ENCODE measurements at regions not wholly inside any gene's neighbourhood (a gene's known extent, or its start where the extent isn't known, plus 50 kb on each side); places are given as distances from the start of the nearest gene placed in this dataset.

DNA sequence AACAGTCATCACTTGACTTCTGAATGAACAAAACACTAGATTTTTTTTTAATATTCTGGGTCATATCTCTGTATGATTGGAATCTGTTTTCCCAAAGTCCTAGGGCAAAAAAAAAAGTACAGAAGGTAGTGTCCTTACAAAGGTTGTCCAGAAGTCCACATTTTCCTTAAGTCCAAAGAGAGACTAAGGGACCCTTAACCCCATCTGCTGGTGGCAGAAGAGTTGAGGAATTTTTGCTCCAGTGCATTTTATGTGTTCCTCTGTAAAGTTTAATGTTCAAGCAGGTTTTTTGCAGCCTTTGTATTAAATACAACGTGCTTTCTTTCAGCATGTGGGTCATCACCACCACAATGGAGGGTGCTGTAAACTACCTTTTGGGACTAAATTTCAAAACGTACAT, 215.9 kb downstream of the SP3 start:
- no peaks in the 10 kb centered on the region for H3K27me3 ChIP-seq (ENCODE audit: insufficient read depth, insufficient read length)
- H3K36me3 ChIP-seq (ENCODE audit: insufficient read depth, insufficient read length, low read length), result no peaks in the 10 kb centered on the region
- no peak overlapping the region for H3K9ac ChIP-seq (ENCODE audit: insufficient read length, low read depth)
- no peaks in the 10 kb centered on the region for H3K9me3 ChIP-seq (ENCODE audit: insufficient read depth, low read length)
- TF ChIP-seq ZNF274 (IDR thresholded peaks at IDR 0.05; ENCODE audit: low read depth, low read length), result no peak
- DNase-seq (ENCODE audit: low read depth, low spot score), result no peak
- H3K4me3 ChIP-seq (ENCODE audit: insufficient read length, low read depth), result no peak overlapping the region
- peaks cover 6% of the 10 kb centered on the region for H3K4me1 ChIP-seq (ENCODE audit: insufficient read depth, insufficient read length)

DNA sequence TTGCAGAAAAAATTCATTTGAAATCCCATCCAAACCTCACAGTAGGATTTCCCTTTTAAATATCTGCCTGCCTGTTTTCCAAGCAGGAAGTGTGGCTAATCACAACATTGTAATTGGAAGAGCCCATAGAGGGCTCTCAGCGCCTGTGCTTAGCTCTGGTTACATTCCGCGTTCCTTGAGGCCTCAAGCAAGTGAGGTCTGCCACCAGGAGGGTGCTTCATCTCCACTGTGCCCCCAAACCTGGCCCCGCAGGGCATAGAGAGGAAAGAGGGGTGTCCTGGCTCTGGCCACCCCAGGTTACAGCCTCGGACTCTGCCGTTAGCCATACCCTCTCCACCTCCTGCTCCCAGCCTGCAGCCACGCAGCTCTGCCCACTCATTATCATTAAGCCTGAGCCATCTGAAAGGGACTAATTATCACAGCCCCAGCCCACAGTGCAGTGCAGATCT, 214.8 kb downstream of the SP3 start:
- peak overlapping the region; percentile 46 for H3K9ac ChIP-seq (ENCODE audit: insufficient read length, low read depth)
- H3K36me3 ChIP-seq (ENCODE audit: insufficient read depth, insufficient read length, low read length), result no peaks in the 10 kb centered on the region
- H3K4me3 ChIP-seq (ENCODE audit: insufficient read length, low read depth), result no peak overlapping the region
- no peaks in the 10 kb centered on the region for H3K9me3 ChIP-seq (ENCODE audit: insufficient read depth, low read length)
- peaks cover 8% of the 10 kb centered on the region for H3K4me1 ChIP-seq (ENCODE audit: insufficient read depth, insufficient read length)
- TF ChIP-seq ZNF274 (IDR thresholded peaks at IDR 0.05; ENCODE audit: low read depth, low read length), result no peak
- no peak for TF ChIP-seq SUZ12 (IDR thresholded peaks at IDR 0.05; ENCODE audit: extremely low read depth, insufficient read depth, insufficient read length)
- no peak for TF ChIP-seq YY1 (IDR thresholded peaks at IDR 0.05; ENCODE audit: insufficient read depth, insufficient read length)
- no peaks in the 10 kb centered on the region for H3K27me3 ChIP-seq (ENCODE audit: insufficient read depth, insufficient read length)
- DNase-seq (ENCODE audit: low read depth, low spot score), result no peak

DNA sequence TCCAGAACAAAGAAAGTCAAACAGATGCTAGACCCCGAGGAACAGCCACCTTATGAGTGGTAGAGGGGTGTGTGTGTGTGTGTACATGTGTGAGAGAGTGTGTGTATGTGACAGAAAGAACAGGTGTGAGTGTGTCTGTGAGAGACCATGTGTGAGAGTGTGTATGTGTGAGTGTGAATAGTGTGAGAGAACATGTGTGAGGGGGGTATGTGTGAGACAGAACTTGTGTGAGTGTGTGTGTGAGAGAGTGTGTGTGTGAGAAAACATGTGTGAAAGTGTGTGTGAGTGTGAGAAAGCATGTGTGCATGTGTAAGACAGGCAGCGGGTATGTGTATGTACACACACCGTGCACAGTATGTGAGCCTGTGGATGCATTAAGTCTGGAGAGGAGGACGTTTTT, 214.3 kb downstream of the SP3 start:
- no peak for DNase-seq (ENCODE audit: low read depth, low spot score)
- Histone ChIP-seq H3K4me1 (ENCODE audit: insufficient read depth, insufficient read length) (peaks cover 8% of the 10 kb centered on the region), H3K27me3 (ENCODE audit: insufficient read depth, insufficient read length) (no peaks in the 10 kb centered on the region), H3K9ac (ENCODE audit: insufficient read length, low read depth) (peak overlapping the region; percentile 46), H3K36me3 (ENCODE audit: insufficient read depth, insufficient read length, low read length) (no peaks in the 10 kb centered on the region), H3K9me3 (ENCODE audit: insufficient read depth, low read length) (no peaks in the 10 kb centered on the region), H3K4me3 (ENCODE audit: insufficient read length, low read depth) (no peak overlapping the region)
- no peak for TF ChIP-seq SUZ12 (IDR thresholded peaks at IDR 0.05; ENCODE audit: extremely low read depth, insufficient read depth, insufficient read length)
- no peak for TF ChIP-seq ZNF274 (IDR thresholded peaks at IDR 0.05; ENCODE audit: low read depth, low read length)
- no peak for TF ChIP-seq YY1 (IDR thresholded peaks at IDR 0.05; ENCODE audit: insufficient read depth, insufficient read length)

DNA sequence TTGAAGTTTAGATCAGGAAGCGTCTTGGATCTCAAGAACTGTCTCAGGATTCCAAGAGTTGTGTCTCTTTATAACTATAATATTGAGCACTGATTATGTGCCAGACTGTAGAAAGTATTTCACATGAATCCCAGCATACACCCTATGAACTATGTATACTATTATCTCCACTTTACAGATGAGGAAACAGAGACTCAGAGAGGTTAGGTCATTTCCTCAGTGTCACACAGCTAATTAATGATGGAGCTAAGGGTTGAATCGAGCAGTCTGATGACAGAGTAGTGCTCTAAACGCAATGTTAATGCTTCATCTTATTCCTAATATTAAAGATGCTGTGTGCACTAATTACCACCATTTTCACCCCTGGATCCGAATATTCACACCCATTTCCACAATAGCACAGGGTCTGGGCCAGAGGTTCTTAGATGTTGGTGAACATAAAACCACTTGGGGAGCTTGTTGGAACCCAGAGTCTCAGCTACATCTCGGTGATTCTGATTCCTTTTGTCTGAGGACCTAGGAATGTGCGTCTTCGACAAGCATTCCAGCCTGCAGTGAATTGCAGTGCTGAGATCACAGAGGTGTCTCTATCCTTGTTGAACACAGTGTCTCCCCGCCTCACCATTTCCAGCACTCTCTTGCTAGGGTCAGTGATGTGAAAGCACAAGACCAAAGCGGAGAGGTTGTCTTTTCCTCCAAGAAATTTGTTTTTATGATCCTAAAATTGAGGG, 213.8 kb downstream of the SP3 start:
- TF ChIP-seq SUZ12 (IDR thresholded peaks at IDR 0.05; ENCODE audit: extremely low read depth, insufficient read depth, insufficient read length) (no peak), YY1 (IDR thresholded peaks at IDR 0.05; ENCODE audit: insufficient read depth, insufficient read length) (no peak), ZNF274 (IDR thresholded peaks at IDR 0.05; ENCODE audit: low read depth, low read length) (no peak)

DNA sequence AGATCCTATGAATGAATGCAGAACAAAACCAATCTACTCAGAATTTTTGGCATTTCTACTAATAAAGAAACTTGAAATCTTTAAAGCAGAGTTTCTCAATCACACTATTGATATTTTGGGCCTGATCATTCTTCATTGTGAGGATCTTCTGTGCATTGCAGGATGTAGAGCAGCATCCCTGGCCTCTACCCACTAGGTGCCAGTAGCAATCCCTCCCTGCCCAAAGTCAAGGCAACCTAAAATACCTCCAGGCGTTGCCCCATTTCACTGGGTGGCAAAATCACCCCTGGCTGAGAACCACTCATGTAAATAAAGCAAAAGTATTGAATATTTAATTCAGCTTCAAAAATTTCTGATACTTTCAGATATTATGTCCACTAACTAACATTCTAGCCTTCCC, 213.0 kb downstream of the SP3 start:
- Histone ChIP-seq H3K4me1 (ENCODE audit: insufficient read depth, insufficient read length) (peaks cover 8% of the 10 kb centered on the region), H3K36me3 (ENCODE audit: insufficient read depth, insufficient read length, low read length) (no peaks in the 10 kb centered on the region), H3K27me3 (ENCODE audit: insufficient read depth, insufficient read length) (no peaks in the 10 kb centered on the region), H3K9ac (ENCODE audit: insufficient read length, low read depth) (no peak overlapping the region), H3K9me3 (ENCODE audit: insufficient read depth, low read length) (no peaks in the 10 kb centered on the region), H3K4me3 (ENCODE audit: insufficient read length, low read depth) (no peak overlapping the region)
- no peak for DNase-seq (ENCODE audit: low read depth, low spot score)
- no peak for TF ChIP-seq SUZ12 (IDR thresholded peaks at IDR 0.05; ENCODE audit: extremely low read depth, insufficient read depth, insufficient read length)
- no peak for TF ChIP-seq YY1 (IDR thresholded peaks at IDR 0.05; ENCODE audit: insufficient read depth, insufficient read length)
- TF ChIP-seq ZNF274 (IDR thresholded peaks at IDR 0.05; ENCODE audit: low read depth, low read length), result no peak

More for the DNA sequence above, 213.8 kb downstream of the SP3 start:
- no peak overlapping the region for H3K4me3 ChIP-seq (ENCODE audit: insufficient read length, low read depth)
- peaks cover 8% of the 10 kb centered on the region for H3K4me1 ChIP-seq (ENCODE audit: insufficient read depth, insufficient read length)
- no peaks in the 10 kb centered on the region for H3K36me3 ChIP-seq (ENCODE audit: insufficient read depth, insufficient read length, low read length)
- no peaks in the 10 kb centered on the region for H3K9me3 ChIP-seq (ENCODE audit: insufficient read depth, low read length)
- no peak for DNase-seq (ENCODE audit: low read depth, low spot score)
- H3K9ac ChIP-seq (ENCODE audit: insufficient read length, low read depth), result no peak overlapping the region
- no peaks in the 10 kb centered on the region for H3K27me3 ChIP-seq (ENCODE audit: insufficient read depth, insufficient read length)

DNA sequence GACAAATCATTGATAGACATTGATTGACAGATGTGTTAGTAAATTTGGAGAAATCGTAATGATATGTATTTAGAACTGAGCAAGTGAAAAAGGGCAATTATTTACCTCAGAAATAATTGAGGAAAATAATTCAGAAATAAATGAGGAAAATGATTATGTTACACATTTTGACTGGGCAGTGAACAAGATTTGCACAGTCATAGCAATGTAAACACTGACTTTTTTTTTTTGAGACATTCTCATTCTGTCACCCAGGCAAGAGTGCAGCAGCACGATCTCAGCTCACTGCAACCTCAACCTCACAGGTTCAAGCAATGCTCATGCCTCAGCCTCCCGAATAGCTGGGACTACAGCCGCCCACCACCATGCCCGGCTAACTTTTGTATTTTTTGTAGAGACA, 211.7 kb downstream of the SP3 start:
- H3K4me1 ChIP-seq (ENCODE audit: insufficient read depth, insufficient read length), result peaks cover 10% of the 10 kb centered on the region
- no peak overlapping the region for H3K4me3 ChIP-seq (ENCODE audit: insufficient read length, low read depth)
- H3K9ac ChIP-seq (ENCODE audit: insufficient read length, low read depth), result no peak overlapping the region
- H3K9me3 ChIP-seq (ENCODE audit: insufficient read depth, low read length), result no peaks in the 10 kb centered on the region
- TF ChIP-seq YY1 (IDR thresholded peaks at IDR 0.05; ENCODE audit: insufficient read depth, insufficient read length), result no peak
- TF ChIP-seq ZNF274 (IDR thresholded peaks at IDR 0.05; ENCODE audit: low read depth, low read length), result no peak
- TF ChIP-seq SUZ12 (IDR thresholded peaks at IDR 0.05; ENCODE audit: extremely low read depth, insufficient read depth, insufficient read length), result no peak
- H3K27me3 ChIP-seq (ENCODE audit: insufficient read depth, insufficient read length), result no peaks in the 10 kb centered on the region
- H3K36me3 ChIP-seq (ENCODE audit: insufficient read depth, insufficient read length, low read length), result no peaks in the 10 kb centered on the region
- no peak for DNase-seq (ENCODE audit: low read depth, low spot score)

DNA sequence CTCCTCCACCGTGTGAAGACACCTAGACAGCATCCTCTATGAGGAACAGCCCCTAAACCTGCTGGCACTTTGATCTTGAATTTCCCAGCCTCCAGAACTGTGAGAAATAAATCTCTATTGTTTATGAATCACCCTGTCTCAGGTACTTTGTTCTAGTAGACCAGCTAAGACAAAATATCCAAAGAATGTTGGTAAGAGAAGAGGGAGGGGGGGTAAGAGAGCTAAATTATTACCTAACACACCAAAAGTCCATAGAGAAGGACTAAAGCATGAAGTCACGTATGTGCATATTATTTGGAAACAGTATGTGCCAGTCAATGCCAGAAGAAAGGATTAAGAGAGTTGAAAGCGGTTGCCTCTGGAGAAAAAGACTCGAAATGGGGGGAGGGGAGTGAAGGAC, 211.0 kb downstream of the SP3 start:
- Histone ChIP-seq H3K4me1 (ENCODE audit: insufficient read depth, insufficient read length) (peaks cover 10% of the 10 kb centered on the region), H3K9me3 (ENCODE audit: insufficient read depth, low read length) (no peaks in the 10 kb centered on the region), H3K27me3 (ENCODE audit: insufficient read depth, insufficient read length) (no peaks in the 10 kb centered on the region), H3K9ac (ENCODE audit: insufficient read length, low read depth) (no peak overlapping the region), H3K4me3 (ENCODE audit: insufficient read length, low read depth) (no peak overlapping the region), H3K36me3 (ENCODE audit: insufficient read depth, insufficient read length, low read length) (no peaks in the 10 kb centered on the region)
- TF ChIP-seq SUZ12 (IDR thresholded peaks at IDR 0.05; ENCODE audit: extremely low read depth, insufficient read depth, insufficient read length), result no peak
- TF ChIP-seq ZNF274 (IDR thresholded peaks at IDR 0.05; ENCODE audit: low read depth, low read length), result no peak
- no peak for TF ChIP-seq YY1 (IDR thresholded peaks at IDR 0.05; ENCODE audit: insufficient read depth, insufficient read length)
- DNase-seq (ENCODE audit: low read depth, low spot score), result no peak
